Body of pancreas (tissue), 4 donors: ENCODE measurements at regions not wholly inside any gene's neighbourhood (a gene's known extent, or its start where the extent isn't known, plus 50 kb on each side); places are given as distances from the start of the nearest gene placed in this dataset.
"Not testable (repeated sequence)": the region's sequence is repeated elsewhere in the genome, so short reads cannot be mapped to it uniquely, and the experiment has no call there.

ENCODE experiments used
- ATAC-seq: fragments of 150-250 bp; one replicate; pipeline ENCODE4 v1.9.1; 2016
- DNase-seq, 4 donors: peaks; one replicate each; pipeline ENCODE4 v3.0.0-alpha.2; 2019
- H3K27ac ChIP-seq, 4 donors: fragments of 200-600 bp; sonication (generic); 1 replicate in 3 of 4; 2 replicates in 1 of 4; pipeline versions ENCODE4 v1.5.1 to v1.6.1; 2016 to 2019; ENCODE audit warnings: mild to moderate bottlenecking in 1 of 4, mixed read lengths in 1 of 4, moderate library complexity in 1 of 4
- H3K27me3 ChIP-seq, 2 donors: fragments of 200-600 bp; sonication (generic); one replicate each; pipeline ENCODE4 v1.6.0; 2016; ENCODE audit warnings: mild to moderate bottlenecking in 1 of 2
- H3K36me3 ChIP-seq, 2 donors: fragments of 200-600 bp; sonication (generic); replicated peaks in 1 of 2; 2 replicates each; pipeline ENCODE4 v1.5.1; 2016; ENCODE audit warnings: low read depth in 2 of 2; ENCODE audit not compliant: insufficient read depth in 1 of 2
- H3K4me1 ChIP-seq: fragments of 200-600 bp; sonication (generic); one replicate; pipeline ENCODE4 v1.6.0; 2016
- H3K4me3 ChIP-seq, 2 donors: fragments of 200-600 bp; sonication (generic); 1 replicate in 1 of 2; 2 replicates in 1 of 2; pipeline ENCODE4 v1.5.1; 2016 to 2019
- H3K9me3 ChIP-seq, 3 donors: fragments of 200-600 bp; sonication (generic); 1 replicate in 2 of 3; 2 replicates in 1 of 3; pipeline ENCODE4 v1.5.1; 2016
- POLR2A ChIP-seq, 3 donors: fragments of 450-650 bp; IDR thresholded peaks; one replicate each; pipeline ENCODE4 v1.6.1; 2016; ENCODE audit warnings: antibody characterized with exemption in 3 of 3, mild to moderate bottlenecking in 2 of 3
- WGBS, 2 donors: methylation state at CpG; one replicate each; pipeline ENCODE4 v1.1.5; 2017; 5-methylcytosine and 5-hydroxymethylcytosine counted together
- intact Hi-C: fragments of 100-400 bp; cut with DNase I; formaldehyde crosslinking; loops from one replicate; pipeline ENCODE4 v1.15.1; 2023
- TF ChIP-seq, protein P1 (sequence below), 7 experiments: fragments of 450-650 bp in 4 of 7; fragments of 200-600 bp in 3 of 7; sonication (generic) in 3 of 7; IDR thresholded peaks; one replicate each; pipeline ENCODE4 v1.5.1; 2016 to 2019; ENCODE audit warnings: antibody characterized with exemption in 7 of 7

DNA sequence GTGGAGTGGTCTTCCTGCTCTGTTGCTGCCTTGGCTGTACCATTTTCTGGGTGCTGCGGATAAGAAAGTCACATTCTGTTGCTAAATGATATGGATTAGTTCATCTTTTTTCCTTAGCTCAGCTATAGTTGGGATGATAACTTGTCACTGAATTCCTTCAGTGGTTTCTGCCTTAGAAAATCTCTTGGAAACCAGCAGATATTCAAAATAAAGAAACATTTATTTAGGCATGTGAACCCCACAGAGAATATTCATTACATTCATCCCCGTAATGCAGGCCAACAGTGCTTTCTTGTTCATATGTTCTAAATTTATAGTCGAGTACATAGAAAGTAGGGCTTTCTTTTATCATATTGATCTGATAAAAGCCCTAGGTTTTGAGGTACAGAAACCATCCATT, 151.3 kb downstream of the CYB561 start:
- 90 to 92% methylated on average over 3 of the region's 3 CpGs for WGBS, 2 donors
- no peaks in the 10 kb centered on the region for H3K27me3 ChIP-seq
- H3K4me1 ChIP-seq: no peaks in the 10 kb centered on the region
- intact Hi-C loops: no loop called here
- DNase-seq (no peak), ATAC-seq (no peak)
- no peaks in the 10 kb centered on the region for H3K36me3 ChIP-seq
- peaks cover 0 to 8% (median 0%) of the 10 kb centered on the region in 3 donors for H3K9me3 ChIP-seq
- H3K27ac ChIP-seq: no peak overlapping the region
- H3K4me3 ChIP-seq: no peak overlapping the region
- no peak for TF ChIP-seq POLR2A (IDR thresholded peaks at IDR 0.05)
- TF ChIP-seq, protein P1, sequence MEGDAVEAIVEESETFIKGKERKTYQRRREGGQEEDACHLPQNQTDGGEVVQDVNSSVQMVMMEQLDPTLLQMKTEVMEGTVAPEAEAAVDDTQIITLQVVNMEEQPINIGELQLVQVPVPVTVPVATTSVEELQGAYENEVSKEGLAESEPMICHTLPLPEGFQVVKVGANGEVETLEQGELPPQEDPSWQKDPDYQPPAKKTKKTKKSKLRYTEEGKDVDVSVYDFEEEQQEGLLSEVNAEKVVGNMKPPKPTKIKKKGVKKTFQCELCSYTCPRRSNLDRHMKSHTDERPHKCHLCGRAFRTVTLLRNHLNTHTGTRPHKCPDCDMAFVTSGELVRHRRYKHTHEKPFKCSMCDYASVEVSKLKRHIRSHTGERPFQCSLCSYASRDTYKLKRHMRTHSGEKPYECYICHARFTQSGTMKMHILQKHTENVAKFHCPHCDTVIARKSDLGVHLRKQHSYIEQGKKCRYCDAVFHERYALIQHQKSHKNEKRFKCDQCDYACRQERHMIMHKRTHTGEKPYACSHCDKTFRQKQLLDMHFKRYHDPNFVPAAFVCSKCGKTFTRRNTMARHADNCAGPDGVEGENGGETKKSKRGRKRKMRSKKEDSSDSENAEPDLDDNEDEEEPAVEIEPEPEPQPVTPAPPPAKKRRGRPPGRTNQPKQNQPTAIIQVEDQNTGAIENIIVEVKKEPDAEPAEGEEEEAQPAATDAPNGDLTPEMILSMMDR (IDR thresholded peaks at IDR 0.05): no peak

DNA sequence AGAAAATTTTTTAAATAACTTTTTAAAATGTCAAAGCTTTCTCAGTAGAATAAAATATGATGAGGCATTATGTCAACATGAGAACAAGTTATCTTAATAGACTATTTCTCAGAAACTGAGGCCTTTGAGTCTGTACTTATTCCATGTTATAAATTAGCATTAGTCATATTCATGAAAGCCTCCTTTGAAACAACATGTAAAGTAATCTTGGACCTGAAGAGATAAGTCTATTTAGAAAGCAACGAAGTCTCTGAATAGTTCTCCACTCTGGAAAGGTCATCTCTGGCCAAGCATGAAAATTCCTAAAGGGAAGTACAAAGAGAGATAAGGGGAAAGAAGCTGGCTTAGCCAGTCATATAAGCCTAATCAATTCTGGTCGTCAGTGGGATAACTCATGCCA, 150.8 kb downstream of the CYB561 start:
- no peak overlapping the region for H3K27ac ChIP-seq
- intact Hi-C loops: no loop called here

DNA sequence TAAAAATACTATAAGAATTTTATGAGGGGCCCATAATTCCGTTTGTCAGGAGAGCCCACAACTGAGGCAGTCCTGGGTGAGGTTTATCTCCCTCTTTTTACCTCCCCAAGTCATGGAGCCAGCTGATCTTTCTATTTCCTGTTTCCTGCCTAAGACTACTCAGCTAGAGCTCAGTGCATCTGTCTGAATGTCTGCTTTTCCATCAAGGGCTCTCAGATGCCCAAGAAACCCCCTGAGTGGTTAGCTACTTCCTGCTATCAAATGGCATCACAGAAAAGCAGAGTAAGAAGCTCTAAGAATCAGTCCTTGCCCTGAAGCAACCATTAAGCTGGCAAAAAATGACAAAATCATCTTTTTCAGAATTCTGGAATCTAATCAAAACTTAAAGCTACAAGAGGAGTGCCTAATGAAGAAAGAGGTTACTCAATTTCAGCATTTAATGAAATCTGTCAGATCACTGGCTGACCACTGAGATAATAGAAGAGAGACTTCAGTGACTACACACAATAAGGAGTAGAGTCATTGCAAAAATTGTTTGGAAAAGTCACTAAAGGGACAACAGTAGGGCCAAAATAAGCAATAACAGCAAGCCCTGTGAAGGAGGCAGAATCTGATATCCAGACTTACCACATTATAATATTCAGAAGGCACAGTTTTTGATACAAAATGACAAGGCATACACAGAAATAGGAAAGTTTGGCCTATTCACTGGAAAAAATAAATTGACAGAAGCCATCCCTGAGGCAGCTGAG, 150.1 kb downstream of the CYB561 start:
- no peak overlapping the region for H3K27ac ChIP-seq
- H3K27me3 ChIP-seq: no peaks in the 10 kb centered on the region
- DNase-seq: no peak
- WGBS, 2 donors: 86 to 92% methylated on average over 1 of the region's 1 CpG
- H3K4me1 ChIP-seq: no peaks in the 10 kb centered on the region
- peaks cover 0 to 8% (median 0%) of the 10 kb centered on the region in 3 donors for H3K9me3 ChIP-seq
- no peak for ATAC-seq
- intact Hi-C loops: no loop called here
- H3K4me3 ChIP-seq: no peak overlapping the region
- TF ChIP-seq POLR2A (IDR thresholded peaks at IDR 0.05): no peak
- TF ChIP-seq, protein P1 (IDR thresholded peaks at IDR 0.05): no peak
- no peaks in the 10 kb centered on the region for H3K36me3 ChIP-seq

More for the DNA sequence above, 150.8 kb downstream of the CYB561 start:
- no peak overlapping the region for H3K4me3 ChIP-seq
- TF ChIP-seq, protein P1 (IDR thresholded peaks at IDR 0.05): no peak
- no peak for TF ChIP-seq POLR2A (IDR thresholded peaks at IDR 0.05)
- H3K4me1 ChIP-seq: no peaks in the 10 kb centered on the region
- H3K36me3 ChIP-seq: no peaks in the 10 kb centered on the region
- peaks cover 0 to 8% (median 0%) of the 10 kb centered on the region in 3 donors for H3K9me3 ChIP-seq
- 6 to 14% methylated on average over 2 of the region's 2 CpGs for WGBS, 2 donors
- DNase-seq (no peak), ATAC-seq (no peak)
- H3K27me3 ChIP-seq: no peaks in the 10 kb centered on the region

DNA sequence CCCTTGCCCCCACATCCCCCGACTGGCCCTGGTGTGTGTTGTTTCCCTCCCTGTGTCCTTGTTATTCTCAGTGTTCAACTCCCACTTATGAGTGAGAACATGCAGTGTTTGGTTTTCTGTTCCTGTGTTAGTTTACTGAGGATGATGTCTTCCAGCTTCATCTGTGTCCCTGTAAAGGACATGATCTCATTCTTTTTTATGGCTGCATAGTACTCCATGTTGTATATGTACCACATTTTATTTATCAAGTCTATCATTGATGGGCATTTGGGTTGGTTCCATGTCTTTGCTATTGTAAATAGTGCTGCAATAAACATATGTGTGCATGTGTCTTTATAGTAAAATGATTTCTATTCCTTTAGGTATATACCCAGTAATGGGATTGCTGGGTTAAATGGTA, 147.2 kb downstream of the CYB561 start:
- H3K27ac ChIP-seq, H3K36me3 ChIP-seq, DNase-seq, ATAC-seq, H3K9me3 ChIP-seq, H3K27me3 ChIP-seq, H3K4me1 ChIP-seq, intact Hi-C loops, H3K4me3 ChIP-seq: not testable (repeated sequence)
- 86 to 90% methylated on average over 1 of the region's 1 CpG for WGBS, 2 donors

DNA sequence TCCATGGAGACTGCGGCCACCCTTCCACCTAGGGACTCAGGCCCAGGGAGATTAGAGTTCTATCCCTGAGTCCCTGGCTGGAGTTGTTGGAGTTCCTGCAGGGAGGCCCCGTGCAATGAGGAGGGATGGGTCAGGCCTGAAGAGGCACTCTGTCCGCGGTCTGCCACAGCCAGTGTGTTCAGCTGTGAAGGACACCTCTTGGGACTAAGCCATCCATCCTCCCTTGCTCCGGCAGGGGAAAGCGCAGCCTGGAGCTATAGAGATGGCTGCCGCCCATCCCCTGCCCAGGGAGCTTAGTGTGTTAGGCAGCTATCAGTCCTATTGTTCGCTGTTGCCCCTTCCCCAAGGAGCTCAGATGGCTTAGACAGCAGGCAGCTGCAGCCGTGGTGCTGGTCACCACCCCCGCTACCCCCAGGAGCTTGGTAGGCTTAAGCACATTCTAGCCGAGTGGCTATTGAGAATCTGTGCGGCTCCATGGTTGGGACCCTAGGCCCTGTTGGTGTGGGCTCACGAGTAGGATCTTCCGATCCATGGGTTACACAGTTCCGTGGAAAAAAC, 141.3 kb downstream of the CYB561 start:
- no peak overlapping the region for H3K4me3 ChIP-seq
- H3K4me1 ChIP-seq: no peaks in the 10 kb centered on the region
- H3K27me3 ChIP-seq: no peaks in the 10 kb centered on the region
- intact Hi-C loops: no loop called here
- 96 to 97% methylated on average over 6 to 12 of the region's 15 CpGs for WGBS, 2 donors
- DNase-seq (no peak), ATAC-seq (no peak)
- TF ChIP-seq, protein P1 (IDR thresholded peaks at IDR 0.05): no peak
- TF ChIP-seq POLR2A (IDR thresholded peaks at IDR 0.05): no peak
- H3K36me3 ChIP-seq: no peaks in the 10 kb centered on the region
- H3K27ac ChIP-seq: no peak overlapping the region
- H3K9me3 ChIP-seq: no peaks in the 10 kb centered on the region
